ENCODE measurements at regions not wholly inside any gene's neighbourhood (a gene's known extent, or its start where the extent isn't known, plus 50 kb on each side); places are given as distances from the start of the nearest gene placed in this dataset.
A peak's percentile ranks its signal among the peaks of the same experiment; 100 is the strongest.
"Not testable (repeated sequence)": the region's sequence is repeated elsewhere in the genome, so short reads cannot be mapped to it uniquely, and the experiment has no call there.

DNA sequence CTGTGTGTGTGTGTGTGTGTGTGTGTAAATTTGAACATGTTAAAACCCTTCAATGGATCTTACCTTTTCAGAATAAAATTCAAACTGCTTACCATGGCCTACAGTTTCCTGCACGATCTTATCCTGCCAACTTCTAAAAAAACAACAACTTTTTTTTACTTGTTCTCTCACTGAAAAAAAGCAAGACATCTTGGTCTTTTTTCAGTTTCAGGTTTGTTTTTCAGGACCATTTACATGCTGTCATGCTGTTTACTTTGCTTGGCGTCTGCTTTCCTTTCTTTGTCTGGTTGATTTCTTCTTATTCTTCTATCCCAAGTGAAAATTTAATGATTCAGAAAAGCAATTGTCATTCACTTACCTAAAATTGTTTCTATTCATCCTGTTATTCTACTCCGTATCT lies 286.3 kb upstream of the TMEFF2 start:
- DNase-seq: no peak

DNA sequence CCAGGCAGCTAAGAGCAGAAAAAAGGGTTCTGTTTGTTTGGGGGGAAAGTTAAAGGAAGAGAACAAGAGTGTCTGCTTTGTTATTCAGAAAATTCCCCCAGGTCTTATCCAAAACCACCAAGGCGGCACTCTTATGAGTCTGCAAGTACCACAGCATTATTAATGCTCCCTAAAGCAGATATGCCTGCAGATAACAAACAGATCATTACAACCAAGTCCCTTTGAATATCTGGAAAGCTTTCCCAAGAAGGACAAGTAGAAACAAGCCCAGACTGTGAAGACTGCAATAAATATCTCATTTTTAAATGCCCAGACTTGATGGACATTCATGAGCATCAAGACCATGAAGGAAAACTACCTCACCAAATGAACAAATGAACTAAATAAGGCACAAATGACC lies 278.6 kb upstream of the TMEFF2 start:
- no peak for DNase-seq

DNA sequence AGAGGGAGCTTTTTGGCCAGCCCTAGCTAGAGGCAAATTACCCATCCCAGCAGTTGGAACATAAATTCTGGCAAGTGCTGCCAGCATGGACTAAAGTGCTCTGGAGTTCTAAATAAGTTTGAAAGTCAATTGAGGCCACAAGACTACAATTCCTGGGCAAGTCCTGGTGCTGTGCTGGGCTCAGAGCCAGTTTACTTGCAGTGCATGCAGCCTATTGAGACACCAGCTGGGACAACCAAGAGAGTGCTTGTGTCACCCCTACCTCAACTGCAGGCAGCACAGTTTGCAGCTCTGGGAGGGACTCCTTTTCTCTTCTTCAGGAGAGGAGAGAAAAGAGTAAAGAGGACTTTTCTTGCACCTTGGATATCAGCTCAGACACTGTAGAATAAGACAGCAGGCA lies 277.2 kb upstream of the TMEFF2 start:
- no peak for DNase-seq

DNA sequence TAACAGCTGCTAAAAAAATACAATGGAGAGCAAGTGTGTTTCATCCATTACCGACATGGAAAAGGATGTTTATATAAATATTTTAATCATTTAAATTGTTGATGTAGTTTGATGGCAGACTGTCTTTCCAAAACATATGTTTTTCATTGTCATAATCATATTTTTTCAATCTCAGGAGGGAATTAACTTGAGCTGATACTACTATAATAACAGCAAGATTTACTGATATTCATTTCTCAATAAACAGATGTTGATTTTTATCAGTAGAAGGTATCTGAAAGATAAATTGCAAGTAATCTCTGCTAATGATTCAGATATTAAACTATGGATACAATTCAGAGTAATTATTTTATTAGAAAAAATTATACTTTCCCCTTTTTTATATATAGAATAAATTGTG lies 274.9 kb upstream of the TMEFF2 start:
- DNase-seq: no peak

DNA sequence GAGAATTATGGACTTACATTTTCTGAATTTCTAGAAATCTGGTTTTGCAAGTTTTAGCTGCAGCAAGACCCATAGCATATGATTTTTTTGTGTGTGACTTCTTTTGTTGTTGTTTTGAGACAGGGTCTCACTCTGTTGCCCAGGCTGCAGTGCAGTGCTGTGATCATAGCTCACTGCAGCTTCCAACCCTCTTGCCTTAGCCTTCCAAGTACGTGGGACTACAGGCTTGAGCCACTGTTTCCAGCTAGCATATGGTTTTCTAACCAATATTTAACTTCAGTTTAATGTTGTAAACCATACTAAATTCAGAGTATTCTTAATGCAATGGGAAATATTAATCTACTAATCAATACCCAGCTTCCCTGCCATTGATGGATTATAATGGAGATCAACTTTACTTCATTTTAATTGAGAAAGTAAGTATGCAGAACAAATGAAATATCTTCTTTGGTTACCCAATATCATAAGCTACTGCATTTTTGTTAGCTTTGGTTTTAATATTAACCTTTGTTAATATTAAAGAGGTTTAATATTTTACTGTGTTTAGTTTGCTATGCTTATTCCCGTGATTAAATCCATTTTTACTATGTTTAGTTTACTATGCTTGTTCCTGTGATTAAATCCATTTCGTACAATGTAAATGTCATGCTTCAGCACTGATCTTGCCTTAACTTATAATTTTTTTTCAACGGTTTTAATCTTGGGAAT lies 273.4 kb upstream of the TMEFF2 start:
- no peak for DNase-seq

DNA sequence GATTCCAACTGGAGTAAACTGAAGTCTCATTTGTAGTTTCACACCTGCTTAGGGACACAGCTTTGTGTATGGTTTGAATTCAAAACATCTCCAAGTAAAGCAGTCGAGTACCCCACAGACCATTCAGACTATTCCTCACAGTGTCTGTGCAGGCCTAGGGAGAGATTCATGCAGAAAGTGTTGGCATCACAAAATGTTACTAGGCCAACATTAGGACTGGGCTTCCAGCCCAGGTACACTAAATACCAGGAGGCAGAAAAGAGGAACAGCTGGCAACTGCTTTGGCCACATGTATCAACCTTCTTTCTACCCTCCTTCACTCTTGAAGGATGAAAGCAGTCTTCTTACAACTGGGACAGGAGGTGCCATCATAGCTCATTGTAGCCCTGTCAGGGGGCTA lies 270.4 kb upstream of the TMEFF2 start:
- DNase-seq: no peak

DNA sequence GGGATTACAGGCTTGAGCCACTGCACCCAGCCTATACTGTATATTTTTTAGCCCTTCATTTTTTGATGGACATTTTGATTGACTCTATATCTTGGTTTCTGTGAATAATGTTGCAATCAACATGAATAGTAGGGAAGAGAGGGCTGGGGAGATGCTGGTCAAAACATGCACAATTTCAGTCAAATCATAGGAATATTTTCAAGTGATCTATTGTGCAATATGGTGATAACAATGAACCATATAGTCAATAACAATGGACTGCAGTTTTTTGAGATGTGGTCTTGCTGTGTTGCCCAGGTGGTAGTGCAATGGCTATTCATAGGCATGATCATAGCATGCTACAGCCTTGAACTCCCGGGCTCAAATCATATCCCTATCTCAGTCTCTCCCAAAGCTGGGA lies 264.7 kb upstream of the TMEFF2 start:
- no peak for DNase-seq

DNA sequence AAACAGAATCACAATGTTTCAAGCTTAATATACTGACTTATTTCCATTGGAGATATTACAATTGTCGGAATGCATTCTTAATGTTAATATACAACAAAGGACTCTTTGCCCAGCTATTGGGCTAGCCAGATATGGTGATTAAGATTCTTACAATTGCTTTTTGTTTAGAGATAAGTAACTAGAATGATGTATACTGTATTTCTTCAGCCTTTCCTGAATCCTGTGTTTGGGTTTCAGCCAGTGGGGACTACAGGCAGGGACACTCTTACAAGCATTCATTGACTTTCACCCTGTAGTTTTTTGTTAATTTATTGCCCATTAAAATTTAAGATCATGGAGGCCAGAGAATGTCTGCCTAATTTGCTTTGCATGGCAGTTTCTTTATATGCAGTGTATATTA lies 254.1 kb upstream of the TMEFF2 start:
- DNase-seq: no peak

DNA sequence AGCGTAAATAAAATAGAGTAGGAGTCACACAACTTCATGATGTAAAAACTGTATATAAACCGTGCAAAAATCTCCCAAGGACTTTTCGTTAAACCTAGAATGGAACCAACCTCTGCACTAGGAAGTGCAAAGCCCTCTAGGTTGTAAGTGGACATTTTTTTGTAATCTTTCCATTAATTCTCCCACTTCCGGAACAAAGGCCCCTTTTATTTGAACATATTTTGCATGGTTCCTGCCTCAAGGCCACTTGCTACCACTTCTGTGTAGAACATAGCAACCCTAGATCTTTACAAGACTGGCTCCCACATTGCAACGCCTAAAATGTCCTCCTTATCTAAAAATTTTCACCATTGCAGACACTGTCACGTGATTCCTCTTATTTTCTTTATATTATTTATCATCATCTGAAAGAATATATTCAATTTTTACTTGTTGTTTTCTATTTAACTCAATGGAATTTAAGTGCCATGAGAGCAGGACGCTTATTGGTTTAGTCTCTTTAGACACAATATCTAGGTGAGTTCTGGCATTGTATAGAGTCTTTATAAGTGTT lies 249.6 kb upstream of the TMEFF2 start:
- DNase-seq: no peak

DNA sequence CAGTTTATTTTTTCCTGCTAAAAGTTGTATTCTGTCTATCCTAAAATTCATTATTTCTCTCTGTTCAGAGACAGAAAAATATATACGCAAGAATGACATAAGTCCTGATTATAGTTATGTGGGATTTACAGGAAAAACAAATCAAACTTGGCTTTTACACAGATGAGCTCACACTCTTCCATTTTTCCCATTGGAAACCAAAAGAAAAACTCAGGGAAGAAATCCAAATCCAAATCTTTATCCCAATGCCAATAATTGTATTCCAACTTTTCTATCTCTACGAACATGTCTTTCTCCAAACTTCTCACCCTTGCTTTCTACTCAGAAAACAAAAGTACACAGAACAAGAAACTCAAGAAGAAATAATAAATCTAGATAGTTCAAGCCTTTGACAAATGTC lies 249.1 kb upstream of the TMEFF2 start:
- no peak for DNase-seq

DNA sequence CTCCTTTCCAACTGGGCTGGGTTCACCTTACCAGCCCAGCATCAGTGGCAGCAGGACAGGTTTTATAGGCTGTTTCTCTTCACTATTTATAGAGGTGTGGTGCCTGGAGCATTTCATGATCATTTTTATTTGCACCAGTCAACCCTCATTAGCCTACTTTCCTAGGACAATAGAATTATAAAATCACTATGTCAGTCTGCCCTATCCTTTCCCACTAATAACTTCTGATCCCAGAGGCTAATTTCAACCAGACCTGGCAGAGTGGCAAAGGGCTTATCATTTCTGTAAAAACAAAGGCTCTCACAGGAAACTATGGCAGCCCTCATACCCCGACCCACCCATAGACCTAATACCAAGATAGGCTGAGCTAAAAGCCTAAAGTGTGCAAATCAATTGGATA lies 243.5 kb upstream of the TMEFF2 start:
- peak in 1 of 3 experiments; percentile 22 for DNase-seq

DNA sequence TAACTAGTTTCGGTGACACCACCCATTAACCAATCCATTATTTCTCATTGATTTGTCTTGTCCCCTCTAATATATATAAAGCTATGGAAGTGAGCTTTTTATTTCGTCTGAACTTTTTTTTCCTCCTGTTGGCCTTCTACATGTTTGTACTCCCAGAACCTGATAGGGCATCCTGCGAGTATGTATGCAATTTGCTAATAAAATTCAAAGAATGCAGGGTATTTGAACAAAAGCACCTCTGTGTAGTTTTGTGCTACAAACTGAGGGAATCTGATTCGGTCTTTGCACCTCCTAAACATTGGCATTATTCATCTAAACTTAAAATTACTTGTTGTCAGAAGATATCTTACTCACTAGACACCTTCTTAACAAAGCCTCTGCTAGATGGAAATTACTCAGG lies 242.9 kb upstream of the TMEFF2 start:
- DNase-seq: no peak

DNA sequence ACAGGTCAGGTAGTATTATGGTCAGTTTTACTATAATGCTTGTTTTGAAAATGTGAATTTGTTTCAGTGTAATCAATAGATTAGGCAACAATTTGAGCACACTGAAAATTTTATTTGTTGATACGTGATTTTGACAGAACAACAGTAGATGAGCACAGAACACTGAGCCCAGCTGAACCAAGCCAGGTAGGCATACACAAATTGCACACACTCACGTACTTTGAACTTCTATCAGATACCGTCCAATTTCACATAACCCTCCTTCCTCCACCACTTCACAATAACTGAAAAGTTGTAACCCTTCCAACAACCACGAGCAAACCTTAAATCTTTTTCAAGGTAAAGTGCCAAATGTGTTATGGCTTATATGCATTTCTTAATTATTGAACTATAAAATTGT lies 229.5 kb upstream of the TMEFF2 start:
- no peak for DNase-seq

DNA sequence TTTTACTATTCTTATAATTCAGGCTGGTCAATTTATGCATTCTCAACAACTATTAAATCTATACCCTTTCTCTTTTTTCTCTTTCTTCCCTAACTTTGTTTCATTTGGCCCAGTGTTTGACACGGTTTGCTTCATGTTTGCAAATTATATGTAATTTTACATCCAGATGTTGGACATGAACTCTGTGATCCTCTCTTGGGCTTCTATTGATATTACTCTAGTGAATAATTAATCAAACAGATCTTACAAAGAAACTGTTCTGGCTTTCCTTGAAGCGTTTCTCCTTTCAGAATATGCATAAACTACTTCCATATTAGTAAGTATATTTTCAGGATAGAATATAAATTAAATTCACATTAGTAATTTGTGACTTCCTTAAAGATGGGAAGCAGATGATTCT lies 225.1 kb upstream of the TMEFF2 start:
- no peak for DNase-seq

DNA sequence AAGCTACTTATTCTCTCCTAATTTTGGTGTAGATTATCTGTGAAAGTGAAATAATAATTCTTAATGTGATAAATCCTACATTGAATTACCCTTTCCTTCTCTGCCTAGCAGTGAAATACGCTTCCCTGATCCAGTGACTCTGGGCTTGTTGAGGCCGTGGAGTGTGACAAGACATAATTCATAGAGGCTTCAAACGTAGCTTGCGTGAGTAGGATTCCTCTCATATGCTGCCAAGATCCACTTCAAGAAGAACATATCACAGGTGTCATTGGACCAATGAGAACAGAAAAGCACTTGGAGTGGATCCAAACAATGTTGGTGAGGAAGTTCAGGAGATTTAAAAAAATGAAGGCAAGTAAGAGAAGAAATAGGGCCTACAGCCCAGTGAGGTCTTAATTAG lies 221.3 kb upstream of the TMEFF2 start:
- DNase-seq: peak in 2 of 3 experiments; percentile 4 to 56

DNA sequence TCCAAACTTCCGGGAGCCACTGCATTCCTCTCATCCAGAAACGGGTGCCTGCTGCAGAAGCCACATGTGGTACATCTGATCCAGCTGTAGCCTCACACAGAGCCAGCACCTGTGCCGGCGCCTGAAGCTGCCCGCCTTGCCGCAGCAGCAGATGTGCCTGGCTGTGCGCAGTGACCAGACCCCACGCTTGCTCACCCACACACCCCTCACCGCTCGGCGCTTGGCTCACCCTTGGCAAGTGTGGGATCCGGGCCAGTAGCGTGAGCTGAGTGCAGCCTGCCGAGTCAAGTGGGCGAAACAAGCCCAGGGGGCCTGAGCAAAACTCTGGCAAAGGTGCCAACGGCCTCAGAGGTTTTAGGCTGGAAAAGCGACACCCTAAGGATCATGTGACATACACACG lies 220.1 kb upstream of the TMEFF2 start:
- DNase-seq: no peak

DNA sequence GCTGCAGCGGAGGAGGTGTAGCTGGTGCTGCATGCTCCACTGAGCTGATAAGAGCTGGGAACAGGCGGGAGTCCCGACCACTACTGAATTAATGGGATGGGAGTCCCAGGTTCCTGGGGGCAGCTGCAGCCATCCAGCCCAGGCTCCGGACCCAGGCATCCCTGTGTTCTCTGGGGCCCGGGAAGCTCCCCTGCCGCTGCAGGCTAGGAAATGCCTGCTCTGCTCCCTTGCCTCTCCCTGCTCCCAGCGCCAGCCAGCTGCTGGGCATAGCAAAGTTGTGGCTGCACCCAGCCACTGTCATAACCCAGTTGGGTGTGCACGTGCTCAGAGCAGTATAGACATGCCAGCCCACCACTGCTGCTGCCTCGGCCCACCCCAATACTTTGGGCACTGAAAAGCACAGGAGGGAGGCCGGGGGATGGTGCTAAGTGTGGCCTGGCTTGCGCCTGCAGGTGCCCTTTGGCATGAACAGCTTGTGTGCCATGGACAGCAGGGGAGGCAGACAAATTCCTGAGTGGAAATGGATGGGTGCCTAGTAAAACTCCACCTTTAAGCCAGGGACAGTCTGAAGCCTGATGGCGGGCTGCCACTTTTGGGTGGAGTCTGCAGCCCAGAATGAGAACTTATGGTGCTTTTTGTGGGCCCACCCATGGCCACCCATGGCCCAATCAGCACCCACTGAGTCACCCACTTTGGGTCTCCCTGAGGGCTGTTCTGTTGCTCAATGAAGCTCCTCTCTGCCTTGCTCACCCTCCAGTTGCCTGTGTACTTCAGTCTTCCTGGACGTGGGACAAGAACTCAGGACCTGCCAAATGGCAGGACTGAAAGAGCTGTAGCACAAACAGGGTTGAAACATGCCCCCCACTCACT lies 219.3 kb upstream of the TMEFF2 start:
- no peak for DNase-seq

DNA sequence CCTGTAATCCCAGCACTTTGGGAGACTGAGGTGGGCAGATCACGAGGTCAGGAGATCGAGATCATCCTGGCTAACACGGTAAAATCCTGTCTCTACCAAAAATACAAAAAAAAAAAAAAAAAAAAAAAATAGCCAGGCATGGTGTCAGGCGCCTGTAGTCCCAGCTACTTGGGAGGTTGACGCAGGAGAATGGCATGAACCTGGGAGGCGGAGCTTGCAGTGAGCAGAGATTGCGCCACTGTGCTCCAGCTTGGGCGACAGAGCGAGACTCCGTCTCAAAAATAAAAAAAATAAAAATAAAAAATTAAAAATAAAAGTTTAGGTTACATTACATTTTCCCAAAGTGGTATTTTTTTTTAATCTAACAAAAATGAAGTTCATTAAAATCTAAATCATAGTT lies 218.1 kb upstream of the TMEFF2 start:
- not testable (repeated sequence) for DNase-seq

DNA sequence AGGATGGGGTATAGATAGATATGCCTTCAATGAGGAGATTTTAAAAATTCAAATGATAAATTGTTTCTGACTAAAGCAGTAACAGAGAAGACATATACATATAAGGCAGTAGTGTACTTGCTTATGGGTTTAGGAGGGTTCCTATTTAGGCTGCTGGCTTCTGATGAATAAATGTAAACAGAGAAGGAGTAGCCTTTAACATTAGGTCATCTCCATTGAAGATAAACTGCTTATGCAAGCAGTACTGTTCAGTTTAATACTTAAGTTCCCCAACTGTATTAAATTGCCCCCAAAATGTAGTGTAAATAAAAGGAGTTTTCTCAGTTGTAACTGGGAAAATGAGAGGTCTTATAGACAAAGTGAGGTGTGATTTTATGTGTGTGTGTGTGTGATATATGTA lies 217.7 kb upstream of the TMEFF2 start:
- DNase-seq: no peak

DNA sequence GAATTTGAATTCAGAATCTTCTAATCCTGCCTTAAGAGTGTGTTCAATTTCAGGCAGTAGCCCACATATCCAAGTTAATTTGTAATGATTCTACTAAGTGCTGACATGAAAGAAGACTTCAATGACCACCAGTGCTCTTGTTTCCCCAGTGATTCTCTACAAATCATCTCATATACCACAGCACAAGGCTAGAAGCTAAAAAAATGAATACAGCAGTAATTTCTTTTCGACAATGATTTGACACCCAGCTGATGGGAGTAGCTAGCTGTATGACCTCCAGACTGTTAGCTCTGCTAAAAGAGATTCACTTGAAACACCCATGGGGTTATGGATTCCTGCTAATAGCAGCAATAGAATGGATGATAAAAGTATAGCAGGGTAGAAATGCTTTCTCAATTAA lies 217.0 kb upstream of the TMEFF2 start:
- no peak for DNase-seq

DNA sequence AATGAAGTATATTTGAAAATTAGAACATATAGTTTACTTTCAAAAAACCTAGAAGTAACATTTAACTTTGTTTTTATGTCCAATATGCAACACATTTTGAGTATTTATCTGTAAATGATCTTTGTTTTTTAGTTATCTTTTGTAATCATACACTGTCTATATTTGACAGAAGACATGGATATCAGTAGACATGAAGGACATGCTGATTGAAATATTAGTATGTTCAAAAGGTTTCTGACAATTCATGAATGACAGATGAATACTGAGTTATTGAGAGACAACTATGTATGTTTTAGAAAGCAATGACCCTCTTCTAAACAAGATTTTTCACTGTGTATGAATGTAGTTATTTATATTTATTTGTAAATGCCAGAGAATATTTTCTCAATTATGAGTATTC lies 215.6 kb upstream of the TMEFF2 start:
- no peak for DNase-seq

DNA sequence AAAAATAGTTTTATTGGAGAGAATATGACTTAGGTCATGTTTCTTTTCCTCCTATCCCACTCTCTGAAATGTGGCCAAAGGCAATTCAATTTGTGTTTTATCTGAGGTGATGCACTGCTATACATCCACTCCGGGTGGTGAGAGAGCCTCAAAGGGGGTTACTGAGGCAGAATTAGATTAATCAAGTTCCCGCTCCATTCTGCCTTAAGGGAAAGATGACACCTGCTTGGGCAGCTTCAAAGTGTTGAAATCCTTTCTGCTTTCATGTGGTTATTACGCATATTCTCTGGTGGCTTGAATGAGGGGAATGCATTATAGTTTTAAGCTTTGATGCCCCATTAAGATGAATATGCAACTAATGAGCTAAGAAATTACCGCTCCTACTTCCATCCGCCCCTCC lies 213.0 kb upstream of the TMEFF2 start:
- no peak for DNase-seq

DNA sequence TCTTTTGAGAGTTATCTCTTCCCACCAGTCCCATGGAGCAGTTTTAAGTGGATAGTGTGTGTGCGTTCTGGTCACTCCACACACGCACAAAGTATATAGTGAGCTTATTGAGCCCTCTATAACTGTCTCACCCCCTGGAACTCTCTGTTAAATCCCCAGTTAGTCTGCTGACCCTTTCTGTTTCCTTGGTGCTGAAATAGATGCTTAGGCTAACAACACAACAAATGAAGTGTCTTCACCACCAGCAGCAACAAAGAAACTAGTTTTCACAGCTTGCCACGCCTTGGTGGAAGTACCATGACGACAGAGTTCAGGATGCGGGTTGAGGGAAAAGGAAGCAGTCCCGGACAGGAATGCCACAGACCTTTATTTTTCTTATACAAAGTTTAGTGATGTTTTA lies 203.5 kb upstream of the TMEFF2 start:
- no peak for DNase-seq

DNA sequence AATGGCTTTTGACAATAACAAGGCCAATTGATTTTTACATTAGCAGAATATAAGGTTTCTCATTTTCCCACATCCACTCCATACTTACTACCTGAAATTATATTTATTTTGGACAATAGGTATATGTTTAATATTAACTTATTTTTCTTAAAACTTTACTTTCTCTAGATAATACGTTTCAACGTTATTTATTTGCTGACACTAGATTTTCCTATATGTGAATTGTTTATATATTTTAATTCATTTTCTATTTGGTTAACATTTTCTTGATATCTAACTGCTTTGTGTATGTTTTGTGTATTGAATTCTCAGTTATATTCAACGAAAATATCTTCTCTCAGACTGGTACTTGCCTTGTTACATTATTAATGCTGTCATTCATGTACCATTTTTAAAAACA lies 199.9 kb upstream of the TMEFF2 start:
- DNase-seq: no peak

Data from NCI-H1417 (cell line).